Stimulated activated CD8-positive, alpha-beta memory T cell treated with anti-CD3 and anti-CD28 coated beads, Interleukin-4, amount 100 ng/mL, for 48 hours (primary cell): ENCODE measurements at regions not wholly inside any gene's neighbourhood (a gene's known extent, or its start where the extent isn't known, plus 50 kb on each side); places are given as distances from the start of the nearest gene placed in this dataset.
"Not testable (repeated sequence)": the region's sequence is repeated elsewhere in the genome, so short reads cannot be mapped to it uniquely, and the experiment has no call there.

Source experiments
- DNase-seq: peaks from one replicate; pipeline ENCODE4 v3.0.0-alpha.2; 2020

GRCh38 chr12:45490232-45490881, 239.1 kb upstream of the ARID2 start:
- DNase-seq, result no peak

GRCh38 chr12:45494279-45494678, 235.2 kb upstream of the ARID2 start:
- no peak for DNase-seq

- no peak for DNase-seq
Observed at GRCh38 chr12:45498645-45499044, 230.9 kb upstream of the ARID2 start.

- DNase-seq, result no peak
Observed at GRCh38 chr12:45502481-45503128, 226.9 kb upstream of the ARID2 start.

- no peak for DNase-seq
Observed at GRCh38 chr12:45503899-45504298, 225.6 kb upstream of the ARID2 start.

GRCh38 chr12:45504316-45505010, 225.0 kb upstream of the ARID2 start:
- no peak for DNase-seq

- DNase-seq, result no peak
Observed at GRCh38 chr12:45509187-45509586, 220.3 kb upstream of the ARID2 start.

GRCh38 chr12:45509621-45510020, 219.9 kb upstream of the ARID2 start:
- no peak for DNase-seq

- no peak for DNase-seq
Observed at GRCh38 chr12:45517381-45517780, 212.1 kb upstream of the ARID2 start.

- DNase-seq, result peak; percentile 38
Observed at GRCh38 chr12:45518291-45519235, 210.9 kb upstream of the ARID2 start.

GRCh38 chr12:45522227-45522626, 207.3 kb upstream of the ARID2 start:
- DNase-seq, result no peak

GRCh38 chr12:45526823-45527222, 202.7 kb upstream of the ARID2 start:
- DNase-seq, result not testable (repeated sequence)

GRCh38 chr12:45532113-45532512, 197.4 kb upstream of the ARID2 start:
- DNase-seq, result no peak

GRCh38 chr12:45535610-45536180, 193.8 kb upstream of the ARID2 start:
- no peak for DNase-seq

GRCh38 chr12:45536284-45536683, 193.2 kb upstream of the ARID2 start:
- no peak for DNase-seq

GRCh38 chr12:45540661-45541341, 188.7 kb upstream of the ARID2 start:
- no peak for DNase-seq

GRCh38 chr12:45543887-45544286, 185.6 kb upstream of the ARID2 start:
- peak; percentile 49 for DNase-seq

GRCh38 chr12:45546545-45546944, 183.0 kb upstream of the ARID2 start:
- DNase-seq, result no peak

- no peak for DNase-seq
Observed at GRCh38 chr12:45547132-45547531, 182.4 kb upstream of the ARID2 start.

- DNase-seq, result no peak
Observed at GRCh38 chr12:45547822-45548221, 181.7 kb upstream of the ARID2 start.

GRCh38 chr12:45548426-45548825, 181.1 kb upstream of the ARID2 start:
- no peak for DNase-seq

- no peak for DNase-seq
Observed at GRCh38 chr12:45549337-45549902, 180.1 kb upstream of the ARID2 start.
